Tibial artery (tissue), 4 donors: ENCODE measurements at regions not wholly inside any gene's neighbourhood (a gene's known extent, or its start where the extent isn't known, plus 50 kb on each side); places are given as distances from the start of the nearest gene placed in this dataset.

Experiments used
- DNase-seq, 2 donors: peaks; one replicate each; pipeline ENCODE4 v3.0.0-alpha.2; 2019
- H3K27ac ChIP-seq, 2 donors: fragments of 200-600 bp; sonication (generic) in 1 of 2; 1 replicate in 1 of 2; 2 replicates in 1 of 2; pipeline ENCODE4 v1.5.1; 2018 to 2019; ENCODE audit warnings: mild to moderate bottlenecking in 1 of 2
- H3K27me3 ChIP-seq, 2 donors: fragments of 200-600 bp; sonication (generic) in 1 of 2; one replicate each; pipeline versions ENCODE4 v1.5.1 to v1.6.0; 2016 to 2019
- H3K36me3 ChIP-seq, 3 donors: fragments of 200-600 bp; sonication (generic) in 2 of 3; one replicate each; pipeline ENCODE4 v1.5.1; 2016 to 2019; ENCODE audit warnings: mild to moderate bottlenecking in 2 of 3
- H3K4me1 ChIP-seq, 4 donors: fragments of 200-600 bp; sonication (generic) in 2 of 4; 1 replicate in 3 of 4; 2 replicates in 1 of 4; pipeline ENCODE4 v1.5.1; 2016 to 2019
- H3K4me3 ChIP-seq, 2 donors: fragments of 200-600 bp; sonication (generic) in 1 of 2; 1 replicate in 1 of 2; 2 replicates in 1 of 2; pipeline ENCODE4 v1.5.1; 2018 to 2019; ENCODE audit warnings: mild to moderate bottlenecking in 2 of 2
- H3K9me3 ChIP-seq, 3 donors: fragments of 200-600 bp; sonication (generic) in 1 of 3; one replicate each; pipeline ENCODE4 v1.5.1; 2016 to 2019
- intact Hi-C: fragments of 100-400 bp; cut with DNase I; formaldehyde crosslinking; loops from one replicate; pipeline ENCODE4 v1.15.0; 2023; ENCODE audit warnings: low total_unique reads
- TF ChIP-seq, protein P1 (sequence below), 2 experiments: fragments of 200-600 bp in 1 of 2; fragments of 450-650 bp in 1 of 2; IDR thresholded peaks; one replicate each; pipeline ENCODE4 v1.5.1; 2017 to 2019; ENCODE audit warnings: antibody characterized with exemption in 2 of 2, mild to moderate bottlenecking in 1 of 2, moderate library complexity in 1 of 2

GRCh38 chr22:49469896-49470740 is 357.6 kb downstream of the BRD1 start:
- Histone ChIP-seq H3K27me3 (peaks cover 0 to 6% of the 10 kb centered on the region in 2 donors), H3K4me1 (no peaks in the 10 kb centered on the region), H3K36me3 (no peaks in the 10 kb centered on the region), H3K4me3 (no peak overlapping the region), H3K27ac (no peak overlapping the region), H3K9me3 (no peaks in the 10 kb centered on the region)
- intact Hi-C loops, result no loop called here
- no peak for DNase-seq
- TF ChIP-seq, protein P1, sequence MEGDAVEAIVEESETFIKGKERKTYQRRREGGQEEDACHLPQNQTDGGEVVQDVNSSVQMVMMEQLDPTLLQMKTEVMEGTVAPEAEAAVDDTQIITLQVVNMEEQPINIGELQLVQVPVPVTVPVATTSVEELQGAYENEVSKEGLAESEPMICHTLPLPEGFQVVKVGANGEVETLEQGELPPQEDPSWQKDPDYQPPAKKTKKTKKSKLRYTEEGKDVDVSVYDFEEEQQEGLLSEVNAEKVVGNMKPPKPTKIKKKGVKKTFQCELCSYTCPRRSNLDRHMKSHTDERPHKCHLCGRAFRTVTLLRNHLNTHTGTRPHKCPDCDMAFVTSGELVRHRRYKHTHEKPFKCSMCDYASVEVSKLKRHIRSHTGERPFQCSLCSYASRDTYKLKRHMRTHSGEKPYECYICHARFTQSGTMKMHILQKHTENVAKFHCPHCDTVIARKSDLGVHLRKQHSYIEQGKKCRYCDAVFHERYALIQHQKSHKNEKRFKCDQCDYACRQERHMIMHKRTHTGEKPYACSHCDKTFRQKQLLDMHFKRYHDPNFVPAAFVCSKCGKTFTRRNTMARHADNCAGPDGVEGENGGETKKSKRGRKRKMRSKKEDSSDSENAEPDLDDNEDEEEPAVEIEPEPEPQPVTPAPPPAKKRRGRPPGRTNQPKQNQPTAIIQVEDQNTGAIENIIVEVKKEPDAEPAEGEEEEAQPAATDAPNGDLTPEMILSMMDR (IDR thresholded peaks at IDR 0.05), result no peak

DNA sequence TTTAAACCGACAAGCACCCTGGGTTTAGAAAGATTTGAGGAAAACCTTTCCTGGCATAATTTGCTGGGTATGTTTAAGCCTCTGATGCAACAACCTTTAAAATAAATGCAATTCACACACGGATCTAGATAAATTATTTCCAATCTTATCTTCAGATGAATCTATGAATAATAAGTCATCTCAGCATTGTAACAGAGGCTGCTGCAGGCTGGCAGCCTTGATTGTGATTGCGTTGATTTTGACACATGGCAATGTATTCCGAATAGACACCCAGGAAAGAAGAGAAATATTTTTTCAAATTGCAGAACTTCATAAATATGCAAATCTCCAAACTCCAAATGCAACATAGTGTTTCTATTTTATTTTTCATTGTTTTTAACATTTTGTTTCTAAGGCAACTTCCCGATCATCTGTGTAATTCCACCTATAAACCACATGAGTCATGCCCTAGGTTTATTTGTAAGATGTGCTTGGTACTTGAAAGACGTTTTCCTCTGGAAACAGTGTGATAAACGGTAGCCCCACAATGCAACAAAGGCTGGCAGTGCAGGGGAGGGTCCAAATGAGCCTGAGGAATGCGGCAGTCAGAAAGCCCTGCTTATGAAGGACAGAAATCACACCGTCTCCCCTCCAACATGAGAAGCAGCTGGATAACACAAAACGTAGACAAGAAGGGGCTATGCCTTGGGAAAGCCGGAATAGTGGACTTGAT is 359.0 kb downstream of the BRD1 start:
- H3K4me1 ChIP-seq, result no peaks in the 10 kb centered on the region
- H3K4me3 ChIP-seq, result no peak overlapping the region
- DNase-seq, result no peak
- no peak overlapping the region for H3K27ac ChIP-seq
- H3K27me3 ChIP-seq, result peaks cover 0 to 6% of the 10 kb centered on the region in 2 donors
- no peaks in the 10 kb centered on the region for H3K36me3 ChIP-seq
- no peaks in the 10 kb centered on the region for H3K9me3 ChIP-seq
- intact Hi-C loops, result no loop called here
- TF ChIP-seq, protein P1 (IDR thresholded peaks at IDR 0.05), result no peak

GRCh38 chr22:49466878-49467595 is 360.6 kb downstream of the BRD1 start:
- intact Hi-C loops, result no loop called here
- peaks cover 0 to 6% of the 10 kb centered on the region in 2 donors for H3K27me3 ChIP-seq
- no peak overlapping the region for H3K4me3 ChIP-seq
- H3K27ac ChIP-seq, result no peak overlapping the region
- H3K36me3 ChIP-seq, result no peaks in the 10 kb centered on the region
- H3K4me1 ChIP-seq, result no peaks in the 10 kb centered on the region
- no peaks in the 10 kb centered on the region for H3K9me3 ChIP-seq
- TF ChIP-seq, protein P1 (IDR thresholded peaks at IDR 0.05), result no peak
- no peak for DNase-seq

- Histone ChIP-seq H3K9me3 (no peaks in the 10 kb centered on the region), H3K4me1 (no peaks in the 10 kb centered on the region), H3K27ac (no peak overlapping the region), H3K4me3 (no peak overlapping the region), H3K36me3 (no peaks in the 10 kb centered on the region), H3K27me3 (peaks cover 0 to 6% of the 10 kb centered on the region in 2 donors)
- no peak for DNase-seq
- TF ChIP-seq, protein P1 (IDR thresholded peaks at IDR 0.05), result no peak
- intact Hi-C loops, result no loop called here
Measured at GRCh38 chr22:49464037-49464436, 363.6 kb downstream of the BRD1 start.

DNA sequence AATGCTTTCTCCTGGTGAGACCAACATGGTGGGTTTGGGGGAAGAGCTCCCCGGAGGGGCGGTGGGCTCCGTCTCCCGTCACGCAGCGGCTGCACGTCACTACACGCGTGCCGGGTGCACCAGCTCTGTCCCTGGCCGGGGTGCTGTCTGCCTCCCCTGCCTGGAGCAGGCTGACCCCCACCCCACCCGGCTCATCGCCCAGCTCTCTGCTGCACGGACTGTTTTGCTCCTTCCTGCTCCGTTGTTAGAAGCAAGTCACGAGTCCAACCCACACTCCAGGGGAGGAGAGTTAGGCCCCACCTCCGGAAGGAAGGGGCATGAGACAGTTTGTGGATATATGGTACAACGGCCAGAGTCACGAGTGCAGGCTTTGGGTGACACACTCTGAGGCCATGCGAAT is 364.9 kb downstream of the BRD1 start:
- intact Hi-C loops, result no loop called here
- Histone ChIP-seq H3K9me3 (no peaks in the 10 kb centered on the region), H3K36me3 (no peaks in the 10 kb centered on the region), H3K27me3 (peaks cover 0 to 4% of the 10 kb centered on the region in 2 donors), H3K27ac (no peak overlapping the region), H3K4me1 (no peaks in the 10 kb centered on the region), H3K4me3 (no peak overlapping the region)
- DNase-seq, result no peak
- TF ChIP-seq, protein P1 (IDR thresholded peaks at IDR 0.05), result no peak
